H1 (cell line): ENCODE measurements at regions not wholly inside any gene's neighbourhood (a gene's known extent, or its start where the extent isn't known, plus 50 kb on each side); places are given as distances from the start of the nearest gene placed in this dataset.

Experiments used
- CTCF ChIA-PET: fragments of 300-600 bp; sonication (Branson Sonifier 250); formaldehyde crosslinking; loops from one replicate; lab custom pipeline; 2021; ENCODE audit not compliant: partially characterized antibody; lab: Charles Lee
- POLR2A ChIA-PET: fragments of 300-600 bp; sonication (Branson Sonifier 250); formaldehyde crosslinking; loops from one replicate; lab custom pipeline; 2021; ENCODE audit warnings: inconsistent platforms; ENCODE audit not compliant: partially characterized antibody; lab: Charles Lee
- DNase-seq, 2 experiments: peaks; one replicate each; pipeline versions ENCODE4 v3.0.0 to v3.0.0-alpha.2; 2010 to 2022; ENCODE audit warnings: low spot score in 2 of 2, low read depth in 1 of 2, mixed read lengths in 1 of 2
- FAIRE-seq: peaks from 2 replicates; lab custom pipeline; 2011; peaks lifted over from hg19 to GRCh38; lab: Jason Lieb, UNC
- H2AFZ ChIP-seq: 2 replicates; pipeline ENCODE4 v1.8.1; 2012; ENCODE audit warnings: low read length, inconsistent platforms
- H2AK5ac ChIP-seq: 2 replicates; pipeline ENCODE4 v1.6.1; 2013; ENCODE audit warnings: low read depth, low read length
- H2BK120ac ChIP-seq: replicated peaks from 2 replicates; pipeline ENCODE3; 2013; ENCODE audit warnings: low read depth, low read length, inconsistent platforms
- H2BK12ac ChIP-seq: 2 replicates; pipeline ENCODE4 v1.6.1; 2013; ENCODE audit warnings: low read depth, low read length
- H2BK15ac ChIP-seq: 2 replicates; pipeline ENCODE4 v1.6.1; 2013; ENCODE audit warnings: low read length
- H2BK20ac ChIP-seq: 2 replicates; pipeline ENCODE4 v1.6.1; 2013; ENCODE audit warnings: low read length
- H2BK5ac ChIP-seq: 2 replicates; pipeline ENCODE4 v1.6.1; 2013; ENCODE audit warnings: low read depth, low read length
- H3K14ac ChIP-seq: 2 replicates; pipeline ENCODE4 v1.6.1; 2013; ENCODE audit warnings: inconsistent platforms; ENCODE audit not compliant: insufficient read length
- H3K18ac ChIP-seq: 2 replicates; pipeline ENCODE4 v1.6.1; 2013; ENCODE audit warnings: low read length; ENCODE audit errors: extremely low read depth
- H3K23ac ChIP-seq: 2 replicates; pipeline ENCODE4 v1.6.1; 2013; ENCODE audit warnings: inconsistent platforms; ENCODE audit not compliant: insufficient read length
- H3K23me2 ChIP-seq: 2 replicates; pipeline ENCODE4 v1.6.1; 2013; ENCODE audit warnings: low read depth, low read length
- H3K27ac ChIP-seq: 2 replicates; pipeline ENCODE4 v1.6.1; 2011; ENCODE audit warnings: low read depth, low read length, inconsistent platforms
- H3K27me3 ChIP-seq, 4 experiments: replicated peaks in 1 of 4; 1 replicate in 1 of 4; 2 replicates in 3 of 4; pipeline versions ENCODE4 v1.6.1 to v1.8.1; 2011 to 2013; ENCODE audit warnings: low read length in 3 of 4, mild to moderate bottlenecking in 3 of 4, inconsistent platforms in 2 of 4, mixed read lengths in 2 of 4, moderate library complexity in 1 of 4; ENCODE audit not compliant: control insufficient read depth in 3 of 4, insufficient read depth in 3 of 4; ENCODE audit errors: extremely low read depth in 1 of 4
- H3K36me3 ChIP-seq, 4 experiments: 2 replicates each; pipeline versions ENCODE4 v1.6.1 to v1.8.1; 2011 to 2013; ENCODE audit warnings: mild to moderate bottlenecking in 4 of 4, low read length in 3 of 4, moderate library complexity in 2 of 4, control low read depth in 1 of 4, inconsistent platforms in 1 of 4; ENCODE audit not compliant: insufficient read depth in 4 of 4, control insufficient read depth in 2 of 4
- H3K4ac ChIP-seq: replicated peaks from 2 replicates; pipeline ENCODE3; 2013; ENCODE audit warnings: low read length, low read depth, mixed read lengths, inconsistent platforms; ENCODE audit not compliant: insufficient read length
- H3K4me1 ChIP-seq, 4 experiments: replicated peaks in 1 of 4; 1 replicate in 1 of 4; 2 replicates in 3 of 4; pipeline versions ENCODE4 v1.6.1 to v1.8.1; 2011 to 2013; ENCODE audit warnings: low read length in 3 of 4, inconsistent platforms in 2 of 4, mixed read lengths in 1 of 4; ENCODE audit not compliant: insufficient read depth in 4 of 4, control insufficient read depth in 3 of 4
- H3K4me2 ChIP-seq, 2 experiments: 2 replicates each; pipeline versions ENCODE4 v1.6.1 to v1.8.1; 2011 to 2013; ENCODE audit warnings: low read depth in 2 of 2, low read length in 2 of 2, control low read depth in 1 of 2, inconsistent platforms in 1 of 2, mild to moderate bottlenecking in 1 of 2; ENCODE audit not compliant: insufficient read depth in 1 of 2
- H3K4me3 ChIP-seq, 4 experiments: fragments of 200-600, 300-600 bp in 1 of 4; sonication (generic), shearing (Covaris generic), sonication (Bioruptor Twin) in 1 of 4; 2 replicates each; pipeline versions ENCODE4 v1.5.1 to v1.8.1; 2011 to 2016; ENCODE audit warnings: low read length in 4 of 4, low read depth in 3 of 4, control low read depth in 2 of 4, inconsistent platforms in 2 of 4, mild to moderate bottlenecking in 2 of 4, mixed read lengths in 1 of 4, moderate library complexity in 1 of 4; ENCODE audit not compliant: insufficient read depth in 2 of 4; ENCODE audit errors: extremely low read depth in 1 of 4
- H3K56ac ChIP-seq: replicated peaks from 2 replicates; pipeline ENCODE3; 2013; ENCODE audit warnings: low read depth, mild to moderate bottlenecking, mixed read lengths, low read length, inconsistent platforms; ENCODE audit not compliant: insufficient read length
- H3K79me1 ChIP-seq: 2 replicates; pipeline ENCODE4 v1.6.1; 2013; ENCODE audit warnings: low read depth, low read length, control low read depth
- H3K79me2 ChIP-seq, 2 experiments: 2 replicates each; pipeline versions ENCODE4 v1.6.1 to v1.8.1; 2012 to 2013; ENCODE audit warnings: low read length in 2 of 2, mild to moderate bottlenecking in 2 of 2, inconsistent platforms in 1 of 2; ENCODE audit not compliant: insufficient read depth in 2 of 2, control insufficient read depth in 1 of 2
- H3K9ac ChIP-seq, 4 experiments: replicated peaks in 1 of 4; 1 replicate in 1 of 4; 2 replicates in 3 of 4; pipeline versions ENCODE4 v1.6.1 to v1.8.1; 2011 to 2013; ENCODE audit warnings: low read depth in 3 of 4, low read length in 3 of 4, control low read depth in 2 of 4, mild to moderate bottlenecking in 2 of 4, moderate library complexity in 2 of 4, inconsistent platforms in 1 of 4; ENCODE audit errors: extremely low read depth in 1 of 4
- H3K9me3 ChIP-seq, 2 experiments: 2 replicates each; pipeline versions ENCODE4 v1.6.1 to v1.8.1; 2012 to 2013; ENCODE audit warnings: mild to moderate bottlenecking in 2 of 2, moderate library complexity in 2 of 2, control low read depth in 1 of 2, inconsistent platforms in 1 of 2, low read depth in 1 of 2, low read length in 1 of 2, mixed read lengths in 1 of 2; ENCODE audit not compliant: insufficient read depth in 2 of 2
- H4K20me1 ChIP-seq, 2 experiments: replicated peaks in 1 of 2; 2 replicates each; pipeline versions ENCODE3 to v1.8.1; 2011 to 2013; ENCODE audit warnings: inconsistent platforms in 2 of 2, low read length in 2 of 2, mild to moderate bottlenecking in 1 of 2; ENCODE audit not compliant: insufficient read depth in 2 of 2, control insufficient read depth in 1 of 2
- H4K5ac ChIP-seq: 2 replicates; pipeline ENCODE4 v1.6.1; 2013; ENCODE audit warnings: low read length, low read depth, mixed read lengths, inconsistent platforms; ENCODE audit not compliant: insufficient read length
- H4K8ac ChIP-seq: 2 replicates; pipeline ENCODE4 v1.8.0; 2013; ENCODE audit warnings: mild to moderate bottlenecking, moderate library complexity, low read length, inconsistent platforms; ENCODE audit not compliant: insufficient read depth; ENCODE audit errors: extremely low read depth
- H4K91ac ChIP-seq: replicated peaks from 2 replicates; pipeline ENCODE3; 2013; ENCODE audit warnings: low read length, mixed read lengths, inconsistent platforms; ENCODE audit not compliant: insufficient read length
- E2F6 ChIP-seq: IDR thresholded peaks from 2 replicates; pipeline ENCODE4 v1.6.1; 2012; ENCODE audit warnings: inconsistent platforms
- HDAC6 ChIP-seq: IDR thresholded peaks from one replicate; pipeline ENCODE4 v1.7.1; 2012; ENCODE audit warnings: low read depth, mild to moderate bottlenecking, inconsistent platforms, low read length, moderate library complexity
- PHF8 ChIP-seq: fragments of 200-600 bp; sonication (generic); conservative IDR thresholded peaks from 2 replicates; pipeline ENCODE4 v1.7.1; 2012; ENCODE audit warnings: low read depth, mild to moderate bottlenecking, inconsistent platforms, low read length, moderate library complexity
- SAP30 ChIP-seq: fragments of 300-600 bp; sonication (generic); IDR thresholded peaks from 2 replicates; pipeline ENCODE4 v1.7.1; 2012; ENCODE audit warnings: low read length, moderate library complexity, mild to moderate bottlenecking, inconsistent platforms; ENCODE audit not compliant: insufficient read depth, insufficient replicate concordance
- WGBS, 2 experiments: shearing (Covaris generic) in 1 of 2; methylation state at CpG; one replicate each; pipeline versions ENCODE4 v1.1.6 to v1.1.7; 2013 to 2015; ENCODE audit warnings: low lambda C conversion rate in 2 of 2, mixed read lengths in 2 of 2, inconsistent platforms in 1 of 2, low coverage in 1 of 2, missing lambda C conversion rate in 1 of 2; ENCODE audit not compliant: insufficient replicate concordance in 2 of 2, insufficient coverage in 1 of 2, insufficient read length in 1 of 2; ENCODE audit errors: extremely low coverage in 1 of 2, missing lambda C conversion rate in 1 of 2; 5-methylcytosine and 5-hydroxymethylcytosine counted together

- FAIRE-seq = no peak
- CTCF ChIA-PET = interaction anchor here (0.7 to 1.3 kb wide), 4 partner anchors 16 to 135 kb away, joined by 3 to 4 read pairs (median 3); no protein-coding TSS in a partner anchor
- H2BK12ac ChIP-seq = no peak overlapping the region
Observed at GRCh38 chr11:114758627-114759026, 80.3 kb downstream of the NXPE2 start.

More at GRCh38 chr11:114758627-114759026, 80.3 kb downstream of the NXPE2 start:
- Histone ChIP-seq H3K36me3 (no peaks in the 10 kb centered on the region; a peak in 1 of 8 replicates), H3K9ac (no peak overlapping the region), H4K20me1 (no peaks in the 10 kb centered on the region), H2BK20ac (no peak overlapping the region), H3K4me3 (no peak overlapping the region), H3K4me1 (no peaks in the 10 kb centered on the region), H2AK5ac (no peak overlapping the region), H2BK120ac (no peak overlapping the region), H4K91ac (no peak overlapping the region), H3K9me3 (no peaks in the 10 kb centered on the region), H2BK5ac (no peak overlapping the region), H3K56ac (no peak overlapping the region), H2AFZ (no peak overlapping the region), H3K79me1 (no peaks in the 10 kb centered on the region), H3K79me2 (no peaks in the 10 kb centered on the region), H3K4me2 (no peak overlapping the region), H2BK15ac (no peak overlapping the region), H3K27ac (no peak overlapping the region), H3K18ac (no peak overlapping the region), H3K4ac (no peak overlapping the region), H3K23me2 (no peaks in the 10 kb centered on the region), H3K14ac (no peak overlapping the region), H4K5ac (no peak overlapping the region), H4K8ac (no peak overlapping the region), H3K27me3 (no peaks in the 10 kb centered on the region; a peak in 1 of 7 replicates), H3K23ac (no peak overlapping the region)
- WGBS, 2 experiments = 69% methylated on average over 2 of the region's 2 CpGs; no CpG with 5 or more reads in 1 of the 2 experiments
- POLR2A ChIA-PET = no interaction called here
- no peak for DNase-seq
- no peak for TF ChIP-seq SAP30
- no peak for TF ChIP-seq E2F6
- no peak for TF ChIP-seq PHF8
- TF ChIP-seq HDAC6 = no peak
